NB4 (cell line): ENCODE measurements at regions not wholly inside any gene's neighbourhood (a gene's known extent, or its start where the extent isn't known, plus 50 kb on each side); places are given as distances from the start of the nearest gene placed in this dataset.
"Not testable (repeated sequence)": the region's sequence is repeated elsewhere in the genome, so short reads cannot be mapped to it uniquely, and the experiment has no call there.

Source experiments
- DNase-seq: peaks from one replicate; pipeline ENCODE4 v3.0.0; 2010; ENCODE audit warnings: low read depth
- H3K4me3 ChIP-seq: one replicate; pipeline ENCODE4 v1.5.1; 2011; ENCODE audit warnings: mild to moderate bottlenecking, low read depth, low read length, moderate library complexity
- CTCF ChIP-seq: IDR thresholded peaks from one replicate; pipeline ENCODE4 v1.5.1; 2012; ENCODE audit warnings: low read depth, low read length
- MAX ChIP-seq: IDR thresholded peaks from 2 replicates; pipeline ENCODE4 v1.6.1; 2011; ENCODE audit warnings: low read depth, low read length
- MYC ChIP-seq: IDR thresholded peaks from 2 replicates; pipeline ENCODE4 v1.6.1; 2011; ENCODE audit warnings: low read depth, low read length
- POLR2A ChIP-seq: IDR thresholded peaks from 2 replicates; pipeline ENCODE4 v1.6.1; 2011; ENCODE audit warnings: mild to moderate bottlenecking; ENCODE audit not compliant: insufficient read length; ENCODE audit errors: extremely low read depth

GRCh38 chr6:78259935-78260334 lies 607.1 kb downstream of the MEI4 start:
- no peak overlapping the region for H3K4me3 ChIP-seq
- DNase-seq, result no peak
- TF ChIP-seq CTCF (no peak), MYC (no peak), POLR2A (no peak), MAX (no peak)

GRCh38 chr6:78260427-78260826 lies 606.9 kb upstream of the IRAK1BP1 start:
- not testable (repeated sequence) for DNase-seq, H3K4me3 ChIP-seq

GRCh38 chr6:78268591-78269452 lies 598.5 kb upstream of the IRAK1BP1 start:
- no peak overlapping the region for H3K4me3 ChIP-seq
- TF ChIP-seq MAX (no peak), CTCF (no peak), POLR2A (no peak), MYC (no peak)
- DNase-seq, result no peak

GRCh38 chr6:78300885-78301284 lies 566.5 kb upstream of the IRAK1BP1 start:
- TF ChIP-seq CTCF (no peak), MYC (no peak), MAX (no peak), POLR2A (no peak)
- H3K4me3 ChIP-seq, result no peak overlapping the region
- no peak for DNase-seq

GRCh38 chr6:78302411-78302810 lies 564.9 kb upstream of the IRAK1BP1 start:
- no peak overlapping the region for H3K4me3 ChIP-seq
- DNase-seq, result no peak

More at GRCh38 chr6:78302411-78302810, 564.9 kb upstream of the IRAK1BP1 start:
- TF ChIP-seq MAX (no peak), POLR2A (no peak), CTCF (no peak), MYC (no peak)
